ENCODE measurements at regions not wholly inside any gene's neighbourhood (a gene's known extent, or its start where the extent isn't known, plus 50 kb on each side); places are given as distances from the start of the nearest gene placed in this dataset.

- H3K4me3 ChIP-seq (ENCODE audit: low read depth, low read length) = no peak overlapping the region
- TF ChIP-seq CTCF (IDR thresholded peaks at IDR 0.05; ENCODE audit: low read depth, low read length, missing control alignments) = no peak
- no peak for DNase-seq (ENCODE audit: low read depth)
Measured at GRCh38 chr6:6781172-6781872, 192.8 kb downstream of the LY86 start.

- no peak for TF ChIP-seq CTCF (IDR thresholded peaks at IDR 0.05; ENCODE audit: low read depth, low read length, missing control alignments)
- no peak for DNase-seq (ENCODE audit: low read depth)
- H3K4me3 ChIP-seq (ENCODE audit: low read depth, low read length) = no peak overlapping the region
Measured at GRCh38 chr6:6781873-6782227, 193.3 kb downstream of the LY86 start.

- H3K4me3 ChIP-seq (ENCODE audit: low read depth, low read length) = no peak overlapping the region
- no peak for DNase-seq (ENCODE audit: low read depth)
- no peak for TF ChIP-seq CTCF (IDR thresholded peaks at IDR 0.05; ENCODE audit: low read depth, low read length, missing control alignments)
Measured at GRCh38 chr6:6783721-6784120, 195.2 kb downstream of the LY86 start.

GRCh38 chr6:6784514-6785162 is 196.1 kb downstream of the LY86 start:
- H3K4me3 ChIP-seq (ENCODE audit: low read depth, low read length) = no peak overlapping the region
- no peak for DNase-seq (ENCODE audit: low read depth)
- no peak for TF ChIP-seq CTCF (IDR thresholded peaks at IDR 0.05; ENCODE audit: low read depth, low read length, missing control alignments)

GRCh38 chr6:6785163-6785521 is 196.6 kb downstream of the LY86 start:
- no peak overlapping the region for H3K4me3 ChIP-seq (ENCODE audit: low read depth, low read length)
- TF ChIP-seq CTCF (IDR thresholded peaks at IDR 0.05; ENCODE audit: low read depth, low read length, missing control alignments) = no peak
- DNase-seq (ENCODE audit: low read depth) = no peak

- no peak overlapping the region for H3K4me3 ChIP-seq (ENCODE audit: low read depth, low read length)
- no peak for DNase-seq (ENCODE audit: low read depth)
- TF ChIP-seq CTCF (IDR thresholded peaks at IDR 0.05; ENCODE audit: low read depth, low read length, missing control alignments) = peak; percentile 94
Measured at GRCh38 chr6:6788394-6789032, 200.0 kb downstream of the LY86 start.
